ENCODE measurements at regions not wholly inside any gene's neighbourhood (a gene's known extent, or its start where the extent isn't known, plus 50 kb on each side); places are given as distances from the start of the nearest gene placed in this dataset.
"Not testable (repeated sequence)": the region's sequence is repeated elsewhere in the genome, so short reads cannot be mapped to it uniquely, and the experiment has no call there.

DNA sequence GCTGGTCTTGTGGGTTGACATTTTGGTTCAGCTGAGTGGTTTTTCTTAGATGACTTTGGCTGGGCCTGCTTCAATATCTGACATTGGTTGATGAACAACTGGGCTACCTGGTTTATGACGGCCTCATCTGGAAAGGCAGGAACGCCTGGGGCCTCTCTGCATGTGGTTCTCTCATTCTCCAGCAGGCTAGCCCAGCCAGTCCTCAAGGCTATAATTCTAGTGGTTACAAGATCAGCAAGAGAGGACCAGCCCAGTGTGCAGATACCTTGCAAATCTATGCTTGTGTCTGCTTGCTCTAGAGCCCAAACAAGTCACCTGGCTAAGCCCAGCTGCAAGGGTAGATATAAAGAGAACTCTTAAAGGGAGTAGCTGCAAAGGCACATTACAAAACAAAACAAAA is 214.2 kb upstream of the PUDP start:
- H3K4me1 ChIP-seq = no peaks in the 10 kb centered on the region
- H3K4me3 ChIP-seq = no peak overlapping the region
- no peaks in the 10 kb centered on the region for H3K36me3 ChIP-seq
- no peak for DNase-seq
- H3K27me3 ChIP-seq = no peaks in the 10 kb centered on the region
- TF ChIP-seq POLR2A (IDR thresholded peaks at IDR 0.05) = no peak
- TF ChIP-seq, protein P1, sequence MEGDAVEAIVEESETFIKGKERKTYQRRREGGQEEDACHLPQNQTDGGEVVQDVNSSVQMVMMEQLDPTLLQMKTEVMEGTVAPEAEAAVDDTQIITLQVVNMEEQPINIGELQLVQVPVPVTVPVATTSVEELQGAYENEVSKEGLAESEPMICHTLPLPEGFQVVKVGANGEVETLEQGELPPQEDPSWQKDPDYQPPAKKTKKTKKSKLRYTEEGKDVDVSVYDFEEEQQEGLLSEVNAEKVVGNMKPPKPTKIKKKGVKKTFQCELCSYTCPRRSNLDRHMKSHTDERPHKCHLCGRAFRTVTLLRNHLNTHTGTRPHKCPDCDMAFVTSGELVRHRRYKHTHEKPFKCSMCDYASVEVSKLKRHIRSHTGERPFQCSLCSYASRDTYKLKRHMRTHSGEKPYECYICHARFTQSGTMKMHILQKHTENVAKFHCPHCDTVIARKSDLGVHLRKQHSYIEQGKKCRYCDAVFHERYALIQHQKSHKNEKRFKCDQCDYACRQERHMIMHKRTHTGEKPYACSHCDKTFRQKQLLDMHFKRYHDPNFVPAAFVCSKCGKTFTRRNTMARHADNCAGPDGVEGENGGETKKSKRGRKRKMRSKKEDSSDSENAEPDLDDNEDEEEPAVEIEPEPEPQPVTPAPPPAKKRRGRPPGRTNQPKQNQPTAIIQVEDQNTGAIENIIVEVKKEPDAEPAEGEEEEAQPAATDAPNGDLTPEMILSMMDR (IDR thresholded peaks at IDR 0.05) = no peak
- WGBS, 2 donors = 63% methylated on average over 2 of the region's 2 CpGs; no CpG with 5 or more reads in 1 of the 2 donors
- intact Hi-C loops (cut with DNase I) = no loop called here
- H3K27ac ChIP-seq = no peak overlapping the region
- H3K9me3 ChIP-seq = no peaks in the 10 kb centered on the region

DNA sequence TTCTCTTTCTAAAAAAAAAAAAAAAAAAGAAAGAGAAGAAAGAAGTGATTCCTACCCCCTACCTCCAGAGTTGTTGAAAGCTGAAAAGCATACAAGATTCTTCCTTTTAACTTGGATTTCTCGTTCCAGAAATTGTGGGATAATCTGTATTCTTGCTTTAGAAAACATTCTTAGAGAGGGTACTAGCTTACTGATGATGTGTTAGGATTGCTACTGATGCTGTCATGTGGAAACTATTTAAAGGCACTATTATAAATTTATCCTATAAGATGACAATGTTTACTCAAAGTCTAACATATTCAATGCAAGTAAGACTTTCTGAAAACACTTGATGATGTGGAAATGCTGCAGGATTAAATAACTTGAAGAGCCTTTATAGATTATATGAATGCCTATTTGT is 204.0 kb upstream of the PUDP start:
- H3K4me3 ChIP-seq = no peak overlapping the region
- no peak for DNase-seq
- WGBS, 2 donors = 39 to 56% methylated on average over 1 of the region's 1 CpG
- no peaks in the 10 kb centered on the region for H3K36me3 ChIP-seq
- H3K27ac ChIP-seq = no peak overlapping the region
- H3K4me1 ChIP-seq = no peaks in the 10 kb centered on the region
- no peaks in the 10 kb centered on the region for H3K27me3 ChIP-seq
- no peak for TF ChIP-seq POLR2A (IDR thresholded peaks at IDR 0.05)
- TF ChIP-seq, protein P1 (IDR thresholded peaks at IDR 0.05) = no peak
- H3K9me3 ChIP-seq = no peaks in the 10 kb centered on the region
- intact Hi-C loops (cut with DNase I) = no loop called here

DNA sequence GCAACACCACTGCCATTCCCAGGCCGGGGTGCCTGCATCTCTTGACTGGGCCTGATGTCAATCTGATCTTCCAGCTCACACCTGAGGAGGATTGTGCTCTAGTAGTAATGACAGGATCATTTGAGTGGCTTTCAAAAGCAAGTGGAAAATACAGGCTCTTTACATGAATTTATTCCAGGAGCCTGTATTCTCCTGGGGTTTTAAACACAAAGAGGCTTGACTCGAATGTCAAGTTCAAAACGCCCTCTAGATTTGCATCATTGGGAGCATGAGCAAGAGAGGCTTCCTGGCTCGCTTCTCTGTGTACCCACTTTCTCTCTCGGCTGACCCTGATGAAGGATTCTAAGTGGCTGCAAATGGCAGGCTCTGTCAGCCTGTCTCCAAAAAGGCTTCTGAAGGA is 199.5 kb upstream of the PUDP start:
- Histone ChIP-seq H3K27ac (no peak overlapping the region), H3K4me1 (no peaks in the 10 kb centered on the region), H3K27me3 (no peaks in the 10 kb centered on the region), H3K9me3 (no peaks in the 10 kb centered on the region), H3K4me3 (no peak overlapping the region), H3K36me3 (no peaks in the 10 kb centered on the region)
- WGBS, 2 donors = 80 to 83% methylated on average over 3 to 5 of the region's 5 CpGs
- DNase-seq = no peak
- intact Hi-C loops (cut with DNase I) = no loop called here
- TF ChIP-seq, protein P1 (IDR thresholded peaks at IDR 0.05) = no peak
- no peak for TF ChIP-seq POLR2A (IDR thresholded peaks at IDR 0.05)

DNA sequence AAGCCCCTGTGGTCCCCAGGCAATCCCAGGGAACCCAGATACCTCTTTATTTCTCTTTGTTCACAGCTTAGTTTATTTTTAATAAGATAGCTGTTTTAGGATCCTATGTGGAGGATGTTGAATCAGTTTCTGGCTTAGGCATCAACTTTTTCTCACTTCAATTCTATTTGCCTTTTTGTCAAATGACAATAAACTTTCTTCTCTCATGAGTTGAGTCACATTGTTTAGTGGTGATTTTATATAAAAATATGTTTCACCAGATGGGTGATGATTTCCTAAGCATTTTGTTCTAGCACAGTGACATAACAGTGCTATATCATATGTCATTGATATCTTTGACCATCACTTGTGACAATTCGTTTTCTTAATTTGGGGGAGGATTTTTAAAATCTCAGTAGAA is 198.1 kb upstream of the PUDP start:
- no peak for DNase-seq
- 78 to 79% methylated on average over 1 of the region's 1 CpG for WGBS, 2 donors
- Histone ChIP-seq H3K27ac (no peak overlapping the region), H3K4me1 (no peaks in the 10 kb centered on the region), H3K36me3 (no peaks in the 10 kb centered on the region), H3K27me3 (no peaks in the 10 kb centered on the region), H3K9me3 (no peaks in the 10 kb centered on the region), H3K4me3 (no peak overlapping the region)
- TF ChIP-seq, protein P1 (IDR thresholded peaks at IDR 0.05) = no peak
- TF ChIP-seq POLR2A (IDR thresholded peaks at IDR 0.05) = no peak
- intact Hi-C loops (cut with DNase I) = no loop called here

DNA sequence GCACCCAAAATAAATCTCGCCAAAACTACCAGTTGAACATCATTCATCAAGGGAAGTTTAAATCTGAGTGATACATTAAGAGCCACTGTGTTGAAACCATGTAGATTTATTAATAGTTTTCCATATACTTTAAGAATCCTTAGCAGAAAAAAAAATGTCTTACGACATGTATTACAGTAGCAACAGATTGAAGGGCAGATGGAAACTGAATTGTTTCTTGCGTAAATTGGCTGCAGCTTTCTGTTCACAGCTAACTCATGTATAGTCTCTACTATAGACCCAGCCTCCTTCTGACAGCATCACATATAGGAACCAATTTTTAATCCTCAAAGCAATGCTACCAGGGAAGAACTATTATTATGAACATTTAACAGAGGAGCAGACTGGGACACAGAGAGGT is 195.2 kb upstream of the PUDP start:
- Histone ChIP-seq H3K27ac (no peak overlapping the region), H3K9me3 (no peaks in the 10 kb centered on the region), H3K4me3 (no peak overlapping the region), H3K36me3 (no peaks in the 10 kb centered on the region), H3K4me1 (no peaks in the 10 kb centered on the region), H3K27me3 (no peaks in the 10 kb centered on the region)
- intact Hi-C loops (cut with DNase I) = no loop called here
- DNase-seq = no peak
- TF ChIP-seq POLR2A (IDR thresholded peaks at IDR 0.05) = no peak
- TF ChIP-seq, protein P1 (IDR thresholded peaks at IDR 0.05) = no peak
- WGBS, 2 donors = 95 to 97% methylated on average over 3 of the region's 3 CpGs

DNA sequence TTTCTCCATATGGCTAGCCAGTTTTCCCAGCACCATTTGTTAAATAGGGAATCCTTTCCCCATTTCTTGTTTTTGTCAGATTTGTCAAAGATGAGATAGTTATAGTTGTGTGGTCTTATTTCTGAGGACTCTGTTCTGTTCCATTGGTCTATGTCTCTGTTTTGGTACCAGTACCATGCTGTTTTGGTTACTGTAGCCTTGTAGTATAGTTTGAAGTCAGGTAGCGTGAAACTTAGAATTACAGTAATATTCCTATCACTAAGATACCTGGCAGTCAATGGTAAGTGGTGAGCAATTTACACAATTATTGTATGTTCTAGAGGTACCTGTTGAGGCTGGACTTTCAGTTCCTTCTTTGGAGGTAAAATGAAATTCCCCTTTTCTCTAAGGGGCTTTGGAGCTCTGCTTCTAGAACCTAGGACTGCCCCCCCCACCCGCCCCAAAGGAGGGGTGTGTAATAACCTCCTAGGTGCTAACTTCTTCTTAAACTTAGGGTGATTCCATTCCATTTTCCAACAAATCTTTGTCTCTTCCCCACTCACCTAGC is 187.9 kb upstream of the PUDP start:
- H3K36me3 ChIP-seq; intact Hi-C loops (cut with DNase I); H3K9me3 ChIP-seq; H3K27ac ChIP-seq; H3K4me3 ChIP-seq; DNase-seq; H3K27me3 ChIP-seq; H3K4me1 ChIP-seq: not testable (repeated sequence)
- 85 to 100% methylated on average over 1 to 2 of the region's 2 CpGs for WGBS, 2 donors

Measured in esophagus squamous epithelium (tissue), 5 donors.